K562 (cell line): ENCODE measurements at regions not wholly inside any gene's neighbourhood (a gene's known extent, or its start where the extent isn't known, plus 50 kb on each side); places are given as distances from the start of the nearest gene placed in this dataset.

Source experiments
- MGA ChIP-seq: fragments of 450-650 bp; IDR thresholded peaks from 2 replicates; pipeline ENCODE4 v1.6.1; 2016; ENCODE audit warnings: mild to moderate bottlenecking, moderate library complexity
- RB1 ChIP-seq: fragments of 450-650 bp; IDR thresholded peaks from 2 replicates; pipeline ENCODE4 v1.6.1; 2017; ENCODE audit warnings: low read depth, mild to moderate bottlenecking
- XRCC5 ChIP-seq: fragments of 200-400 bp; formaldehyde crosslinking; IDR thresholded peaks from 2 replicates; pipeline ENCODE4 v1.6.1; 2017; ENCODE audit warnings: low read depth, mild to moderate bottlenecking, low read length
- ZNF77 ChIP-seq: fragments of 250-450 bp; sonication (Bioruptor Pico); IDR thresholded peaks from 2 replicates; pipeline ENCODE4 v1.5.0; 2020

GRCh38 chr12:90152897-90153624, 444.4 kb upstream of the ATP2B1 start (continued):
- TF ChIP-seq MGA (no peak), RB1 (no peak), XRCC5 (no peak), ZNF77 (no peak)
